ENCODE measurements at regions not wholly inside any gene's neighbourhood (a gene's known extent, or its start where the extent isn't known, plus 50 kb on each side); places are given as distances from the start of the nearest gene placed in this dataset.

DNA sequence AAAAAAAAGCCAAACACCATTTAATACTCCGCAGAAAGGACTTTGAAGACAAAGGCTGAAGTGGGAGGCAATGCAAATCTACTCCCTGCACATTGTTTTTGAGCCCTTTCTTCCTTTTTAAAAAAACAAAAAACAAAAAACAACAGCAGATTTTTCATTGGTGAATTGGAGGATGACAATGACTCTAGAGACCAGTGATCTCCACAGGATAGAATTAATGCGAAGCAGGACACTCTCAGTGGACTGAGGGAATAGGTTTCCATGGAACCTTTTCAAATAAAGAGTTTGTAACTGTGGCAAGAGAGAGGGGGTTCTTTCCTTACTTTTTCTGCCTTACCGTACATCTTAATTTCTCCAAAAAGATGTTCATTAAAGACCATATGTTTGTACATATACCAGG is 371.0 kb downstream of the MEIS1 start:
- POLR2A ChIA-PET: no interaction called here
- dilution Hi-C loops (cut with MboI; ENCODE audit: extremely low pct_ligation_motif_present, low sequenced_read_pairs): no loop called here

More for the DNA sequence above, 371.0 kb downstream of the MEIS1 start:
- Histone ChIP-seq H3K9ac (replicated peaks; ENCODE audit: extremely low read depth, insufficient read depth, low read length) (no peak overlapping the region), H3K9me3 (replicated peaks; ENCODE audit: control insufficient read depth, insufficient read depth, low read length) (no peaks in the 10 kb centered on the region), H3K4me2 (ENCODE audit: insufficient read depth, low read length) (no peak overlapping the region), H3K79me2 (ENCODE audit: control insufficient read depth, insufficient read depth, low read length) (no peaks in the 10 kb centered on the region), H3K4me3 (replicated peaks in 1 of 3; ENCODE audit: insufficient read depth in 1 of 3, low read depth in 1 of 3, low read length in 3 of 3) (no peak overlapping the region), H3K4me1 (ENCODE audit: control insufficient read depth, extremely low read depth, insufficient read depth, low read length) (no peaks in the 10 kb centered on the region), H3K27ac (ENCODE audit: insufficient read depth, low read depth, low read length) (no peak overlapping the region), H2AFZ (ENCODE audit: low read depth, low read length) (no peak overlapping the region), H4K20me1 (replicated peaks; ENCODE audit: control insufficient read depth, extremely low read depth, insufficient read depth, low read length) (no peaks in the 10 kb centered on the region), H3K36me3 (ENCODE audit: control insufficient read depth in 2 of 2, extremely low read depth in 1 of 2, insufficient read depth in 2 of 2, low read length in 2 of 2) (no peaks in the 10 kb centered on the region), H3K27me3 (ENCODE audit: control insufficient read depth in 2 of 2, insufficient read depth in 2 of 2, low read length in 2 of 2) (no peaks in the 10 kb centered on the region), H3K9me1 (replicated peaks; ENCODE audit: control insufficient read depth, extremely low read depth, insufficient read depth, low read length) (no peaks in the 10 kb centered on the region)
- BruUV-seq (replicated peaks): no TSS peak
- CTCF ChIA-PET: interaction anchor here (1.2 kb wide), 1 partner anchor 55 kb away, joined by 3 read pairs; no protein-coding TSS in a partner anchor
- TF ChIP-seq, protein P1, sequence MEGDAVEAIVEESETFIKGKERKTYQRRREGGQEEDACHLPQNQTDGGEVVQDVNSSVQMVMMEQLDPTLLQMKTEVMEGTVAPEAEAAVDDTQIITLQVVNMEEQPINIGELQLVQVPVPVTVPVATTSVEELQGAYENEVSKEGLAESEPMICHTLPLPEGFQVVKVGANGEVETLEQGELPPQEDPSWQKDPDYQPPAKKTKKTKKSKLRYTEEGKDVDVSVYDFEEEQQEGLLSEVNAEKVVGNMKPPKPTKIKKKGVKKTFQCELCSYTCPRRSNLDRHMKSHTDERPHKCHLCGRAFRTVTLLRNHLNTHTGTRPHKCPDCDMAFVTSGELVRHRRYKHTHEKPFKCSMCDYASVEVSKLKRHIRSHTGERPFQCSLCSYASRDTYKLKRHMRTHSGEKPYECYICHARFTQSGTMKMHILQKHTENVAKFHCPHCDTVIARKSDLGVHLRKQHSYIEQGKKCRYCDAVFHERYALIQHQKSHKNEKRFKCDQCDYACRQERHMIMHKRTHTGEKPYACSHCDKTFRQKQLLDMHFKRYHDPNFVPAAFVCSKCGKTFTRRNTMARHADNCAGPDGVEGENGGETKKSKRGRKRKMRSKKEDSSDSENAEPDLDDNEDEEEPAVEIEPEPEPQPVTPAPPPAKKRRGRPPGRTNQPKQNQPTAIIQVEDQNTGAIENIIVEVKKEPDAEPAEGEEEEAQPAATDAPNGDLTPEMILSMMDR (IDR thresholded peaks at IDR 0.05; ENCODE audit: extremely low read depth in 1 of 2, insufficient read depth in 1 of 2, low read depth in 1 of 2, low read length in 2 of 2): no peak
- no peak for TF ChIP-seq GATA2 (IDR thresholded peaks at IDR 0.05; ENCODE audit: insufficient read depth, insufficient read length, low read depth, low read length)
- no peak for TF ChIP-seq POLR2A (IDR thresholded peaks at IDR 0.05; ENCODE audit: low read depth, low read length)
- TF ChIP-seq EZH2 (IDR thresholded peaks at IDR 0.05; ENCODE audit: borderline replicate concordance, low read depth, low read length, severe bottlenecking): no peak
- no peak for TF ChIP-seq FOS (IDR thresholded peaks at IDR 0.05; ENCODE audit: borderline replicate concordance, insufficient read depth, low read length)
- TF ChIP-seq MAX (IDR thresholded peaks at IDR 0.05; ENCODE audit: insufficient read depth, insufficient read length): no peak
- no peak for TF ChIP-seq POLR2AphosphoS5 (IDR thresholded peaks at IDR 0.05; ENCODE audit: insufficient read depth, low read depth, low read length)
- no peak for TF ChIP-seq JUN (IDR thresholded peaks at IDR 0.05; ENCODE audit: borderline replicate concordance, insufficient read depth, insufficient read length, low read depth)
- TF ChIP-seq MYC (IDR thresholded peaks at IDR 0.05; ENCODE audit: low read depth, low read length): no peak
- FAIRE-seq (no peak), DNase-seq (ENCODE audit: low read depth, low spot score) (no peak)
- intact Hi-C loops (cut with micrococcal nuclease): no loop called here

Measured in endothelial cell of umbilical vein (primary cell).